ENCODE measurements at regions not wholly inside any gene's neighbourhood (a gene's known extent, or its start where the extent isn't known, plus 50 kb on each side); places are given as distances from the start of the nearest gene placed in this dataset.

- Histone ChIP-seq H3K14ac (ENCODE audit: insufficient read depth, low read length) (no peak overlapping the region), H3K23ac (ENCODE audit: insufficient read length, low read depth, low read length) (no peak overlapping the region), H3K56ac (ENCODE audit: insufficient read length, low read depth, low read length) (no peak overlapping the region), H3K18ac (ENCODE audit: insufficient read length, low read depth, low read length) (no peak overlapping the region), H3K9me3 (ENCODE audit: control insufficient read depth, low read depth, low read length) (no peaks in the 10 kb centered on the region), H3K23me2 (ENCODE audit: insufficient read length, low read depth, low read length, poor library complexity, severe bottlenecking) (no peaks in the 10 kb centered on the region), H2BK15ac (ENCODE audit: low read depth, low read length) (no peak overlapping the region), H2BK12ac (ENCODE audit: insufficient read length, low read depth, low read length) (no peak overlapping the region), H3K4me1 (ENCODE audit: insufficient read depth, low read length) (no peaks in the 10 kb centered on the region), H2AFZ (ENCODE audit: low read length) (no peak overlapping the region), H4K5ac (ENCODE audit: insufficient read length, low read depth, low read length) (no peak overlapping the region), H3K79me1 (ENCODE audit: insufficient read depth, low read depth, low read length, poor library complexity, severe bottlenecking) (no peaks in the 10 kb centered on the region), H2BK5ac (ENCODE audit: insufficient read length, low read length) (no peak overlapping the region), H3K27me3 (ENCODE audit: insufficient read depth, low read length) (no peaks in the 10 kb centered on the region), H2BK20ac (ENCODE audit: low read depth, low read length, poor library complexity, severe bottlenecking) (no peak overlapping the region), H3T11ph (ENCODE audit: low read length) (no peak overlapping the region), H3K79me2 (ENCODE audit: insufficient read depth, low read length) (no peaks in the 10 kb centered on the region), H3K4ac (ENCODE audit: low read depth, low read length) (no peak overlapping the region), H2BK120ac (ENCODE audit: low read depth, low read length, poor library complexity, severe bottlenecking) (no peak overlapping the region), H2AK5ac (ENCODE audit: insufficient read length, low read length) (no peak overlapping the region), H4K20me1 (ENCODE audit: control insufficient read depth, insufficient read depth, insufficient read length) (no peaks in the 10 kb centered on the region), H4K91ac (ENCODE audit: insufficient read length, low read depth, low read length) (no peak overlapping the region), H3K4me2 (ENCODE audit: insufficient read depth, insufficient read length, low read length) (no peak overlapping the region), H3K9ac (ENCODE audit: extremely low read depth, insufficient read length, low read length) (no peak overlapping the region), H3K27ac (ENCODE audit: insufficient read length, low read depth, low read length) (no peak overlapping the region), H4K8ac (replicated peaks; ENCODE audit: insufficient read length, low read depth, low read length) (no peak overlapping the region)
- Mint-ChIP-seq H3K9me3 (peaks cover 17 to 22% of the 10 kb centered on the region in 2 experiments; a peak in 4 of 5 replicates), H3K4me1 (no peaks in the 10 kb centered on the region), H3K36me3 (ENCODE audit: insufficient read depth in 1 of 3, low read depth in 3 of 3) (peaks cover 4 to 10% (median 9%) of the 10 kb centered on the region in 3 experiments; a peak in 5 of 7 replicates), H3K27me3 (ENCODE audit: low read depth) (no peaks in the 10 kb centered on the region), H3K27ac (no peak overlapping the region), H3K4me3 (no peak overlapping the region)
- DNase-seq, result no peak
- no peak for TF ChIP-seq CTCF (conservative IDR thresholded peaks at IDR 0.05)
These were observed 238.9 kb upstream of the ADCY2 start for GRCh38 chr5:7157083-7157482.

Data from H9 (cell line).